ENCODE measurements at regions not wholly inside any gene's neighbourhood (a gene's known extent, or its start where the extent isn't known, plus 50 kb on each side); places are given as distances from the start of the nearest gene placed in this dataset.

DNA sequence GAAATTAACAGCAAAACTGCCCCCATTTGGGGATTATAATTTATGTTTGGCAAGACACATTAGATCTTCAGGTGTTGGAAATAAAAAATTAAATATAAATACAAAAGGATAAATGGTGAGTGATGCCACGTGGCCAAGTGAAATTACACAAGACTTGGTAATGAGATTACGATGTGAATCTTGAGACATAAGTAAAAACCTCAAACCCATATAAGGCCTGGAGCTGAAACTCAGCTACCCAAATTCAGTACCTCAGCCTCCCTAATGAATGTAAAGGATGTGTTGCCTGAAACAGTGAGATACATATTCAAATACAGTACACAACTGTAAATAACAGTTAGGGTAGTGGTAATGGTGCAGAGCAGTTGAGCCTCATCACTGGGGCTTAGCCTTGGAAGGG lies 1146.6 kb downstream of the OTOL1 start:
- TF ChIP-seq POLR2A (conservative IDR thresholded peaks at IDR 0.05): no peak
- TF ChIP-seq, protein P1, sequence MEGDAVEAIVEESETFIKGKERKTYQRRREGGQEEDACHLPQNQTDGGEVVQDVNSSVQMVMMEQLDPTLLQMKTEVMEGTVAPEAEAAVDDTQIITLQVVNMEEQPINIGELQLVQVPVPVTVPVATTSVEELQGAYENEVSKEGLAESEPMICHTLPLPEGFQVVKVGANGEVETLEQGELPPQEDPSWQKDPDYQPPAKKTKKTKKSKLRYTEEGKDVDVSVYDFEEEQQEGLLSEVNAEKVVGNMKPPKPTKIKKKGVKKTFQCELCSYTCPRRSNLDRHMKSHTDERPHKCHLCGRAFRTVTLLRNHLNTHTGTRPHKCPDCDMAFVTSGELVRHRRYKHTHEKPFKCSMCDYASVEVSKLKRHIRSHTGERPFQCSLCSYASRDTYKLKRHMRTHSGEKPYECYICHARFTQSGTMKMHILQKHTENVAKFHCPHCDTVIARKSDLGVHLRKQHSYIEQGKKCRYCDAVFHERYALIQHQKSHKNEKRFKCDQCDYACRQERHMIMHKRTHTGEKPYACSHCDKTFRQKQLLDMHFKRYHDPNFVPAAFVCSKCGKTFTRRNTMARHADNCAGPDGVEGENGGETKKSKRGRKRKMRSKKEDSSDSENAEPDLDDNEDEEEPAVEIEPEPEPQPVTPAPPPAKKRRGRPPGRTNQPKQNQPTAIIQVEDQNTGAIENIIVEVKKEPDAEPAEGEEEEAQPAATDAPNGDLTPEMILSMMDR (IDR thresholded peaks at IDR 0.05 in 2 of 3, conservative IDR thresholded peaks at IDR 0.05 in 1 of 3; ENCODE audit: insufficient read depth in 2 of 3, low read depth in 1 of 3, low read length in 3 of 3): no peak
- TF ChIP-seq ZNF707 (CRISPR knock-in tag; conservative IDR thresholded peaks at IDR 0.05): no peak
- no peak for TF ChIP-seq HMG20B (CRISPR knock-in tag; IDR thresholded peaks at IDR 0.05)
- no peak for TF ChIP-seq FOS (IDR thresholded peaks at IDR 0.05; ENCODE audit: extremely low read depth, insufficient read length)
- TF ChIP-seq RUNX1 (IDR thresholded peaks at IDR 0.05; ENCODE audit: low read depth): no peak
- TF ChIP-seq SRSF9 (IDR thresholded peaks at IDR 0.05; ENCODE audit: borderline replicate concordance, low read depth, low read length): no peak
